Astrocyte (in vitro differentiated cells and primary cell): ENCODE measurements at regions not wholly inside any gene's neighbourhood (a gene's known extent, or its start where the extent isn't known, plus 50 kb on each side); places are given as distances from the start of the nearest gene placed in this dataset.

Source experiments
- EZH2 ChIP-seq: IDR thresholded peaks from 2 replicates; pipeline ENCODE4 v1.6.1; 2012; ENCODE audit warnings: mild to moderate bottlenecking, low read length, inconsistent platforms; ENCODE audit not compliant: insufficient read depth
- TF ChIP-seq, protein P1 (sequence below): IDR thresholded peaks from 2 replicates; pipeline ENCODE4 v1.5.1; 2011; ENCODE audit warnings: low read depth, mild to moderate bottlenecking, inconsistent platforms, low read length, moderate library complexity; ENCODE audit not compliant: insufficient read depth

DNA sequence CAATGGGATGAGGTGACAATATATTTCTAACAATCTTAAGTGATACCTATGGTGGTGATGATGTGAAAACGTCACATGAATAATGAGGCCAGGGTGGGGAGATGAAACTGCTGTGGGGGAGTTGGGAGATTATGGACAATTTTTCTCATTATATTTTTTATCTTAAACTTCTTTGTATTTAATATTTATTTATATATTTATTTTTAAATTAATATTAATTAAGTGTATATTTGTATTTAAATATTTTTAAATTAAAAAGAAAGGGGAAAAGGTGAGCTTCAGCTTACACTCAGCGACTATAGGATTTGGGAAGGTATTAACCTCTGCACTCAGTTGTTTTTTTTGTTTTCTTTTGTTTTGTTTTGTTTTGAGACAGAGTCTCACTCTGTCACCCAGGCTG, 158.7 kb downstream of the PSMG1 start:
- no peak for TF ChIP-seq EZH2
- TF ChIP-seq, protein P1, sequence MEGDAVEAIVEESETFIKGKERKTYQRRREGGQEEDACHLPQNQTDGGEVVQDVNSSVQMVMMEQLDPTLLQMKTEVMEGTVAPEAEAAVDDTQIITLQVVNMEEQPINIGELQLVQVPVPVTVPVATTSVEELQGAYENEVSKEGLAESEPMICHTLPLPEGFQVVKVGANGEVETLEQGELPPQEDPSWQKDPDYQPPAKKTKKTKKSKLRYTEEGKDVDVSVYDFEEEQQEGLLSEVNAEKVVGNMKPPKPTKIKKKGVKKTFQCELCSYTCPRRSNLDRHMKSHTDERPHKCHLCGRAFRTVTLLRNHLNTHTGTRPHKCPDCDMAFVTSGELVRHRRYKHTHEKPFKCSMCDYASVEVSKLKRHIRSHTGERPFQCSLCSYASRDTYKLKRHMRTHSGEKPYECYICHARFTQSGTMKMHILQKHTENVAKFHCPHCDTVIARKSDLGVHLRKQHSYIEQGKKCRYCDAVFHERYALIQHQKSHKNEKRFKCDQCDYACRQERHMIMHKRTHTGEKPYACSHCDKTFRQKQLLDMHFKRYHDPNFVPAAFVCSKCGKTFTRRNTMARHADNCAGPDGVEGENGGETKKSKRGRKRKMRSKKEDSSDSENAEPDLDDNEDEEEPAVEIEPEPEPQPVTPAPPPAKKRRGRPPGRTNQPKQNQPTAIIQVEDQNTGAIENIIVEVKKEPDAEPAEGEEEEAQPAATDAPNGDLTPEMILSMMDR = no peak
